ENCODE measurements at regions not wholly inside any gene's neighbourhood (a gene's known extent, or its start where the extent isn't known, plus 50 kb on each side); places are given as distances from the start of the nearest gene placed in this dataset.

DNA sequence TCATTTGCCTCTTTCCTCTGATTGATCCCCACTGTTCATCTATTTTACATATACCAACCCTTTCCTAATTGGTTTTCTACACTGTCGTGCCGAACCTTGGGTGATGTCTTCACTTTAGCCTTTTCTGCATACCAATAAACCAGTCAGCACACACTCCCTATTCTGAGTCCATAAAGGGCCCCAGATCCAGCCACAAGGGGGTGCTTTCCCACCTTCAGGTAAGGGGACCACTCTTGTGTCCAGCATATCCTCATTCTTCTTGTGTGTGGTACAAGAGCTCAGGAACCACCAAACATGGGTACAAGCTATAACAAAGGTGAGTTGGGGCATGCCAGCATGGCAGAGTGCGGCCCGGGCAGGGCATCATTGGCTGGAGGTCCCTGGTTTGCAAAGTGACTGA is 859.8 kb downstream of the FSCB start:
- TF ChIP-seq EZH2 (IDR thresholded peaks at IDR 0.05; ENCODE audit: borderline replicate concordance, low read depth, low read length, poor library complexity, severe bottlenecking) (no peak), CTCF (conservative IDR thresholded peaks at IDR 0.05; ENCODE audit: low read depth, low read length) (peak; percentile 44)
